ENCODE measurements at regions not wholly inside any gene's neighbourhood (a gene's known extent, or its start where the extent isn't known, plus 50 kb on each side); places are given as distances from the start of the nearest gene placed in this dataset.

GRCh38 chr18:78607221-78607620 lies 372.4 kb upstream of the SALL3 start:
- DNase-seq: no peak
- no peaks in the 10 kb centered on the region for H3K27me3 ChIP-seq
- WGBS, 2 donors (ENCODE audit: low coverage in 1 of 2): 80 to 88% methylated on average over 5 to 17 of the region's 17 CpGs

GRCh38 chr18:78607784-78608183 lies 371.8 kb upstream of the SALL3 start:
- Histone ChIP-seq H3K27ac (no peak overlapping the region), H3K9me3 (no peaks in the 10 kb centered on the region), H3K36me3 (no peaks in the 10 kb centered on the region), H3K4me3 (no peak overlapping the region), H3K27me3 (no peaks in the 10 kb centered on the region), H3K4me1 (no peaks in the 10 kb centered on the region)
- DNase-seq: no peak
- TF ChIP-seq EP300 (IDR thresholded peaks at IDR 0.05; ENCODE audit: low read depth): no peak
- no peak for TF ChIP-seq CTCF (IDR thresholded peaks at IDR 0.05)
- TF ChIP-seq POLR2A (IDR thresholded peaks at IDR 0.05): no peak
- TF ChIP-seq POLR2AphosphoS5 (IDR thresholded peaks at IDR 0.05): no peak
- in situ Hi-C loops (cut with MboI; ENCODE audit: low pct_ligation_motif_present in 1 of 4, low pct_unique_long_range_greater_than_20kb in 1 of 4, low sequenced_read_pairs in 3 of 4): no loop called here
- 84 to 95% methylated on average over 8 to 15 of the region's 15 CpGs for WGBS, 2 donors (ENCODE audit: low coverage in 1 of 2)
- intact Hi-C loops (cut with DNase I; ENCODE audit: low total_unique reads): no loop called here

More at GRCh38 chr18:78607221-78607620, 372.4 kb upstream of the SALL3 start:
- H3K27ac ChIP-seq: no peak overlapping the region
- no peaks in the 10 kb centered on the region for H3K9me3 ChIP-seq
- in situ Hi-C loops (cut with MboI; ENCODE audit: low pct_ligation_motif_present in 1 of 4, low pct_unique_long_range_greater_than_20kb in 1 of 4, low sequenced_read_pairs in 3 of 4): no loop called here
- H3K36me3 ChIP-seq: no peaks in the 10 kb centered on the region
- intact Hi-C loops (cut with DNase I; ENCODE audit: low total_unique reads): no loop called here
- H3K4me3 ChIP-seq: no peak overlapping the region
- no peak for TF ChIP-seq EP300 (IDR thresholded peaks at IDR 0.05; ENCODE audit: low read depth)
- TF ChIP-seq POLR2A (IDR thresholded peaks at IDR 0.05): no peak
- TF ChIP-seq CTCF (IDR thresholded peaks at IDR 0.05): no peak
- no peak for TF ChIP-seq POLR2AphosphoS5 (IDR thresholded peaks at IDR 0.05)
- H3K4me1 ChIP-seq: no peaks in the 10 kb centered on the region

- 60 to 63% methylated on average over 1 to 12 of the region's 12 CpGs for WGBS, 2 donors (ENCODE audit: low coverage in 1 of 2)
- in situ Hi-C loops (cut with MboI; ENCODE audit: low pct_ligation_motif_present in 1 of 4, low pct_unique_long_range_greater_than_20kb in 1 of 4, low sequenced_read_pairs in 3 of 4): no loop called here
- no peaks in the 10 kb centered on the region for H3K4me1 ChIP-seq
- intact Hi-C loops (cut with DNase I; ENCODE audit: low total_unique reads): no loop called here
- H3K9me3 ChIP-seq: no peaks in the 10 kb centered on the region
- no peak overlapping the region for H3K27ac ChIP-seq
- no peaks in the 10 kb centered on the region for H3K27me3 ChIP-seq
- H3K4me3 ChIP-seq: no peak overlapping the region
- no peaks in the 10 kb centered on the region for H3K36me3 ChIP-seq
- TF ChIP-seq CTCF (IDR thresholded peaks at IDR 0.05): no peak
- no peak for TF ChIP-seq POLR2AphosphoS5 (IDR thresholded peaks at IDR 0.05)
- no peak for TF ChIP-seq POLR2A (IDR thresholded peaks at IDR 0.05)
- TF ChIP-seq EP300 (IDR thresholded peaks at IDR 0.05; ENCODE audit: low read depth): no peak
- DNase-seq: no peak
Measured at GRCh38 chr18:78610179-78610578, 369.4 kb upstream of the SALL3 start.

GRCh38 chr18:78611201-78611800 lies 368.3 kb upstream of the SALL3 start:
- no peaks in the 10 kb centered on the region for H3K4me1 ChIP-seq
- TF ChIP-seq POLR2A (IDR thresholded peaks at IDR 0.05) (no peak), EP300 (IDR thresholded peaks at IDR 0.05; ENCODE audit: low read depth) (no peak), CTCF (IDR thresholded peaks at IDR 0.05) (no peak), POLR2AphosphoS5 (IDR thresholded peaks at IDR 0.05) (no peak)
- no peaks in the 10 kb centered on the region for H3K36me3 ChIP-seq
- intact Hi-C loops (cut with DNase I; ENCODE audit: low total_unique reads): no loop called here
- in situ Hi-C loops (cut with MboI; ENCODE audit: low pct_ligation_motif_present in 1 of 4, low pct_unique_long_range_greater_than_20kb in 1 of 4, low sequenced_read_pairs in 3 of 4): no loop called here
- H3K27ac ChIP-seq: no peak overlapping the region
- no peaks in the 10 kb centered on the region for H3K9me3 ChIP-seq
- DNase-seq: no peak
- H3K27me3 ChIP-seq: no peaks in the 10 kb centered on the region
- 82 to 83% methylated on average over 9 to 16 of the region's 16 CpGs for WGBS, 2 donors (ENCODE audit: low coverage in 1 of 2)
- H3K4me3 ChIP-seq: no peak overlapping the region
